Vagina (tissue), 2 donors: ENCODE measurements at regions not wholly inside any gene's neighbourhood (a gene's known extent, or its start where the extent isn't known, plus 50 kb on each side); places are given as distances from the start of the nearest gene placed in this dataset.

Experiments
- CTCF ChIP-seq, 3 experiments: fragments of 450-650 bp in 2 of 3; fragments of 200-600 bp in 1 of 3; sonication (generic) in 1 of 3; IDR thresholded peaks; one replicate each; pipeline ENCODE4 v1.5.1; 2017 to 2019; ENCODE audit warnings: antibody characterized with exemption in 3 of 3, mild to moderate bottlenecking in 2 of 3, moderate library complexity in 2 of 3
- POLR2AphosphoS5 ChIP-seq, 2 donors: sonication (generic); formaldehyde crosslinking; IDR thresholded peaks; one replicate each; pipeline ENCODE4 v1.9.0; 2017; ENCODE audit warnings: antibody characterized with exemption in 2 of 2, mild to moderate bottlenecking in 2 of 2, low read depth in 1 of 2; ENCODE audit not compliant: insufficient read depth in 1 of 2

- no peak for TF ChIP-seq CTCF (IDR thresholded peaks at IDR 0.05)
- TF ChIP-seq POLR2AphosphoS5 (IDR thresholded peaks at IDR 0.05; ENCODE audit: insufficient read depth in 1 of 2, low read depth in 1 of 2): no peak
Measured at GRCh38 chr5:169385636-169386035, 84.7 kb upstream of the SLIT3 start.
